HG02981 (cell line): ENCODE measurements at regions not wholly inside any gene's neighbourhood (a gene's known extent, or its start where the extent isn't known, plus 50 kb on each side); places are given as distances from the start of the nearest gene placed in this dataset.

ENCODE experiments used
- ATAC-seq: cut with Tn5 transposase; IDR thresholded peaks from one replicate; pipeline ENCODE4 v1.9.1; 2021; ENCODE audit warnings: mild to moderate bottlenecking, moderate library complexity; ENCODE audit not compliant: unreplicated experiment

DNA sequence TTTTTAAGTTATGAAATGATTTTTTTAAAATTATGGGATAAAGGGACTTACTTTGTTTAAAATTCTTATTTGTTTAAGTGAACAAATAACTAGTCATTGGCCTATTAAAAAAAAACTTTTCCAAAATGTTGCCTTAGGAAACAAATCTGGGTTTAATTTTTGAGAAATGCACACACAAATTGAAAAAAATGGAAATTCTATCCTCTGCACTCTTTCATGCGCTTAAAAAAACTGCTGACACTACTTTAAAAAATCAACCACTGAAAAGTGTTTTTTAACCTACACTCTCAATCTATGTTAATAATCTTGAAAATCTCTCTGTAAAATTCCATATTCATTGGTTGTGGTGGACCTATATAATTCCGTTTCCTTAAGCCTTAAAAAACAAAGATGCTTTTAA, 163.4 kb upstream of the DAB2 start:
- ATAC-seq = no peak

- no peak for ATAC-seq
Measured at GRCh38 chr5:39587675-39588074, 162.9 kb upstream of the DAB2 start.

DNA sequence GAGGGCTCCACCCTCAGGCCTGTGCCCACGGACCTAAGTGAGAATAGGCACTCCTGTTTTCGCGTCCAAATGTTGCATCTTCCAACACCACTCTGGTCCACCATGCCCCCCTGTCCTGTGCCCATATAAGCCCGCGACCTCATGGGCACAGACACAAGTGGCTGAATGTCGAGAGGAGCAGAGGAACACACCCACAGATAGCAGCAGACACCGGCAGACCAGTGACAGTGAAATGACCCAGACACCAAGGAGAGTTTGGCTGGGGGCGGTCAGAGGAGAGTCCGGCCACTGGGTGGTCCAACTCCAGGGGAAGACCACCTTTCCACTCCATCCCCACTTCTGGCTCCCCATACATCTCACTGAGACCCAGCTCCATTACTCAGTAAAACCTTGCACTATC, 161.4 kb upstream of the DAB2 start:
- ATAC-seq = no peak

- ATAC-seq = no peak
Measured at GRCh38 chr5:39584927-39585326, 160.1 kb upstream of the DAB2 start.

DNA sequence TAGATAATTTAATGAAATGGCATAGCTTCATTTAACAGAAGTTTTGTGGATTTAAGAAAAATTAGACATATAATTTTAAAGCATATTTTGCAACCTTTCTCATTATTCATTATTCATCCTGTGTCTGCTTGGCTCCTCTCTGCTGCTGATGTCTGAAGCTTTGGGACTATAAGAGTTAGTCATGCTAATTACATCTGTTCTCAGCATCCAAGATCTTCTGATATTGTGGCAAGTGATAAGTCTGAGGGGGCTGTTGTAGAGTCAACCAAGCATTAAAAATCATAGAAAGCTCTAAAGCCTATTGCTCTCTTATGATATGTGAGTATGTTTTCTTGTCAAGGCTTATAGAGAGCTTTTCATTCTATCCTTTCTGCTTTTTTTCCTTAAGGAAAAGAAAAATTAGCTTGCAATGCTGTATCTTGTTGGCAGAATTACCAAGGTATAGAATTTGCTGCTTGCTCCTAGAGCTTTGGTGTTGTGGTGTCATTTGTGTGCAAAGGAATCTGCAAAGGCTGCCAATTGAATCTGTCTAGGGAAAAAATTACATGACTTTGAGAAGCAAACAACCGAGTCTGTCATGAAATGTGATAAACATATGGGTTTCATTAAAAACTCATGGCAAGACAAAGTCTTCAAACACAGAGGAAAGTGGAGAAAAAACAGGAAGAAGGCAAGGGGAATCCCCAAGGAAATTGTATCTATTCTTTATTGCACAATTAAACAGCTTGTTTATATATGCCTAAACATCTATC, 156.1 kb upstream of the DAB2 start:
- no peak for ATAC-seq

- ATAC-seq = no peak
Measured at GRCh38 chr5:39579750-39580149, 155.0 kb upstream of the DAB2 start.

GRCh38 chr5:39578887-39579497, 154.2 kb upstream of the DAB2 start:
- ATAC-seq = no peak

- no peak for ATAC-seq
Measured at GRCh38 chr5:39577529-39577928, 152.7 kb upstream of the DAB2 start.

DNA sequence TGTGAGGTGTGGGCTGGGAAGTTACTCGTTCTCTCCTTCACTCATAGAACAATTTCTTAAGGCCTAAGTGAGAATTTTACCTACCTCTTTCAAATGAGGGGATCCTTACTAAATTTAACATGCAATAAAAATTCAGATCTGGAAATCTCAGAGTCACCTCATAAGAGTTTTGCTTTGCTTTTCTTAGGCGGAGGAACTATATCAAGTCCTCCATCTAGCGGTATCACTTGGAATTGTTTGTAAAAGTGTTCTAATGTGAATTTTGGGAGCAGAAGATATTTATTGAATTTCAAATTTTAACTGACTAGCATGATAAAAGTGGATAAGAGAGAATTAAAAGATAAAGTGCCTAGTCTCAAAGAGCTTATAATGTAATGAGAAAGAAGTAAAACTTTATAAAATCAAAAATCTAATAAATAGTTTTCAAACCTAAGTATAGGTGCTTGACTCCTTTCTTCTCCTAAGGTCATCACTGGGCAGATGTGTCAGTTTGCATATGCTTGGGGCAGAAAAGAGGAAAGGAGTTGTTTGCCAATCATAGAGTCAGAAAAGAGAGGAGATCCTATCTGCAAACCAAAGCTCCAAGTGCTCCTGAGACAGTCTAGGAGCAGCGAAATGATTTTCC, 145.7 kb upstream of the DAB2 start:
- ATAC-seq = peak; percentile 59

- no peak for ATAC-seq
Measured at GRCh38 chr5:39569857-39570256, 145.1 kb upstream of the DAB2 start.

GRCh38 chr5:39566891-39567290, 142.1 kb upstream of the DAB2 start:
- ATAC-seq = no peak

DNA sequence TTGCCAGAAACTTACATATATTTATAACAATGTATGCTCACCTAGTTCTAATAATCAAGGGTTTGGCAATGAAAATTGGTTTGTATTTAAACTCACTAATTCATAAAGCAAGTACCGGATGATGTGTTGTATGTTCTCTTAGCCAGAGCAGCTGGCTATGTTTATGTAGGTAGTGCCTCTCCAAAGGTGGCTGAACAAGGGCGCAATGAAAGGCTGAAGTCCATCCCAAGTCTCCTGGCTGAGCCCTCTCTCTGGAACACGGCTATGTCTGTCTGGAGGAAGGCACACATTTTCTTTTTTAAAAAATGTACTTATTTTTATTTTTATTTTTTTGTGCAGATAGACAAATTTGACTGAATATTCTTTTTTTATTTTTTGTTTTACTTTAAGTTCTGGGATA, 141.2 kb upstream of the DAB2 start:
- no peak for ATAC-seq

- no peak for ATAC-seq
Measured at GRCh38 chr5:39561421-39561820, 136.6 kb upstream of the DAB2 start.

- no peak for ATAC-seq
Measured at GRCh38 chr5:39560726-39561125, 135.9 kb upstream of the DAB2 start.

GRCh38 chr5:39559923-39560322, 135.1 kb upstream of the DAB2 start:
- no peak for ATAC-seq

DNA sequence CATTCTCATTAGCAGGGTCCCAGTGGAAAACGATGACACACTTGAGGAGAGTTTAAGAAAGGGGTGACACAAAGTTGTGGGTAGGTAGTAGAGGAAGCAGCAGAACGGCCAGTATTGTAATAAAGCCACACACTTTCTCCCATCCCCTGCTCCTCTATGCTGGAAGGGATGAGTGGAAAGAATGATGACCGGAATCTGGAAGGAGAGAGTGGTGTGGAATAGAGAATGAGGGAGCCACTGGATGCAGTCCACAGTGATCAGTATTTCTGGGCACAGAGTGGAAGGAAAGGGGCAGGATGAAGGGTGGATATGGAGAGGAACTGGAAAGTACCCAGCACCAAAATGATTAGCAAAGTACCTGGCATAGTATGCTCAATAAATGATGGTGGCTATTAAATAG, 133.8 kb upstream of the DAB2 start:
- no peak for ATAC-seq

- no peak for ATAC-seq
Measured at GRCh38 chr5:39555788-39556187, 131.0 kb upstream of the DAB2 start.

- no peak for ATAC-seq
Measured at GRCh38 chr5:39547553-39548154, 122.9 kb upstream of the DAB2 start.

DNA sequence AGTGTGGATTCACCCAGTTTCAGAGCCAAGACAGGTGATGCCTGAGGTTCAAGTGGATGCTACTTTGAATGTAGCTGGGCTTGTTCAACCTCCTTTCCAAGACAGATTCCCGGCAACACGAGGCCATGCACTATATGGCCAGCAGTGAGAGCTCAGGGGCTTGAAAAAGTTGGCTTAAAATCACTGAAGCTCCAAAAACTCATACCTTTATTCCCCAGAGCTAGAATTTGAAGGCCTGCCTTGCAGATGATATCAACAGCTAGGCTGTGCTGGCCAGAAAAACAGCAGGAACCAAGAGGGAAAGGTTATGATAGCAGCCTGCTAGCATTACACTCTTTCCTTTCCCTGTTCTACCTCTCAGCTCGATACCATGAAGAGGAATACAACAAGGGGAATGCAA, 120.2 kb upstream of the DAB2 start:
- ATAC-seq = no peak

DNA sequence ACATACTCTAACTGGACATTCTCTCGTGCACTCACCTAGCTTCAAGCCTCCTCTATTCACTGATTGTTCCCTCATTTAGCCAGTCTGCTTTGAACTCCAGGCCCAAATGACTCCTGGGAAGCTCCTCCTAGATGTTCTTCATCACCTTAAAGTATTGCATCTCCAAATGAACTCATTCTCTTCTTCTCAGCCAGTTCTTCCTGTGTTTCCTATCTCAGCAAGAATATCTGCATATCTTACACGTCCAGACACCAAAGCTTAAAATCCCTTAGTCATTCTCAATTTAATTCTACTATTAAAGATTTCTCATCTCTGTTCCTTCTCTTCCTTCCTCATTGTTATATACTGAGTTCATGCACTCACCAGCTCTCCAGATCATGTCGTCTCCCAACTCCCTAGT, 118.6 kb upstream of the DAB2 start:
- ATAC-seq = no peak

GRCh38 chr5:39542511-39543285, 117.9 kb upstream of the DAB2 start:
- no peak for ATAC-seq
